ENCODE measurements at regions not wholly inside any gene's neighbourhood (a gene's known extent, or its start where the extent isn't known, plus 50 kb on each side); places are given as distances from the start of the nearest gene placed in this dataset.
A peak's percentile ranks its signal among the peaks of the same experiment; 100 is the strongest.
"Not testable (repeated sequence)": the region's sequence is repeated elsewhere in the genome, so short reads cannot be mapped to it uniquely, and the experiment has no call there.

DNA sequence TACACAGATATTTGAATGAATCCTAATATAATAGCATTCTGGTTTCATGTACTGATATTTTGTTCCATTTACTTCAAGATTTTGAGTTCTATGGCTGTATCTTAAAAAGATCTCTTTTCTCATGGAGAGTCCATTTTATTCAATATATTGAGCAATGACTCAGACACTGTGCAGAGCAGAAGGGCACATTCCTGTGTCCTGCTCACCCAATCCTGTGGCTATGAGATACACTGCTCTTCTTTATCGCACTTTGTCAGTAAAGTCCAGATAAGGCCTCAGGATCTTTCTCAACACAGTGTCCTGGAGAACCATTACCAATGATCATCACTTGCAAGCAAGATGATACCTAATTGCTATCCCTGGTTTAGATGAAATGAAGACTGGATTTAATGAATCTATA, 155.0 kb downstream of the CYSLTR2 start:
- DNase-seq: no peak

DNA sequence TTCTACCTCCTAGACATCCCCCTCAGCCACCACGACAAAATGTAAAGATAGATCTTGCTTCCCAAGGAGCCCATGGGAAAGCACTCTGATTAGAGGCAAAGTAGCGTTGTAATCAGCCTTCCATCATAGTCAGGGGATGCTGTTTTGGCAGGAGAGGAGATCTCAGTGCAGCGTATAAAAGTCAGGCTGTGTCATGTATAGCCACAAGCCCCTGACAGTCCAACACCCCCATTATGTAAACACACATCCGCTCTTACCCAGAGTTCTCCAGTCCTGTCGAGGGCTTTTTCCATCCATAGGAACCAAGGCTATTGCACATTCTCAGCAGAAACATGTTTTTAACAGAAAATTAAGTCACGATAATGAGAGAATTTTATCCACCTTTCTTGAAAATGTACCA, 156.3 kb downstream of the CYSLTR2 start:
- no peak for DNase-seq

DNA sequence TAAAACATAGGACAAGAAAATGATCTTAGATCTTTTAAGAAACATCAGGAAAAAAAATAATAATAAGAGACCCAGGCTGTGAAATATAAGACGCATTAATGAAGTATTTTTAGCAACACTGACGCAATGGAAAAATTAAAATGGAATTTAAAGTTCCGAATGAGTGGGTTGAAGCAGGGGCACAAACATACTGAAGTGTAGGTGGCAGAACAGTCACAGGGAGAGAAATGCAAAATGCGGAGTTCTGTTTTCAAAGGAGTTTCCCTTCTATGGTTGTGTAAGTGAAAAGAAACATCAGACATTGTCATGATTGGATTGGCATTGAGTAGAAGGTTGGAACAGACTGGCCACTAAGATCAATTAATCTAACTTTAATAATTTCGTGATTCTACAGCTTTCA, 159.8 kb downstream of the CYSLTR2 start:
- DNase-seq: no peak

DNA sequence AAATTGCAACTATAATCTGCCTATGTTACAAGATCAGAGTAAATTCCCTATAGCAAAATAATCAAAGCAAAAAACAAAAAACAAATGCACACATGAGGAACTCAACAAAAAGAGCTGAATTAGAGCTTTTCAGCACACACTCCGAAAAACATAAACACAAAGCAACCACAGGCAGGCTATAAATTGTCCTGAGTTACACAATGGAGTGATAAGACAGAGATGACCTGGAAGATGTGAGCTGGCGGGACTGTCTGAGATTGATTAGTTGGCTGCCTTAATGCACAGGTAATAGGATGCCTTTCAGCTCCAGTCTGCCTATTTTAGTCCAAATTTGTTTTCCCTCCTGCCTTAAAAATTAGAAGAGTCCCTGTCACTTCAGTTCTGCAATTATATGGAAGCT, 159.0 kb upstream of the FNDC3A start:
- DNase-seq: no peak

DNA sequence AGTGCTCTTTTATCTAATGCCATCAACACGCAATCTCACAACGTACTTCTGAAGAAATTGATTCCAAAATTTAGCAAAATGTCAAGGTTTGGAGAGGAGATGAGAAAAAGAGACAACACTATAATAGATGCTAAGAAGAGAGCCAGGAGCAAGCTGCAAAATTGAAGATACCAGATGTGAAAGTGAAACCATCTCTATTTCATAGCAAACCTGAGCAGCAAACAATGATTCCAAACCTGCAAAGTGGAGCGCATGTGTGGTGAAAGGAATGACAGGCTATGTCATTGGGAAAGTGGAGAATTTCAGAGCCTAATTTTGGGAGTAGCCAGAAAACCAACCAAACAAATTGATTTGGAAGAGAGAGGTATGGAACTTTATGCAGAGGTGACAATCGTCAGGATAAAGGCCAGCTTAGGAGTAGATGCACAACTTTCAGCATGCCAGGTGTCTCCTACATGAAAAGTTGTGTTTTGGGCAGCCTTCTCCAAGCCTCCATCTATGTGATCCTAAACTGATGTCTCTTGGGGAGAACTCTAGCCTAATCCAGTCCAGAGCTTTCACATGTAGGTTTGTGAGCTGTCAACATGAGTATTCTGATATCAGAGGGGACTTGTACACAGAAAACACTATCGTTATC, 158.4 kb upstream of the FNDC3A start:
- no peak for DNase-seq

DNA sequence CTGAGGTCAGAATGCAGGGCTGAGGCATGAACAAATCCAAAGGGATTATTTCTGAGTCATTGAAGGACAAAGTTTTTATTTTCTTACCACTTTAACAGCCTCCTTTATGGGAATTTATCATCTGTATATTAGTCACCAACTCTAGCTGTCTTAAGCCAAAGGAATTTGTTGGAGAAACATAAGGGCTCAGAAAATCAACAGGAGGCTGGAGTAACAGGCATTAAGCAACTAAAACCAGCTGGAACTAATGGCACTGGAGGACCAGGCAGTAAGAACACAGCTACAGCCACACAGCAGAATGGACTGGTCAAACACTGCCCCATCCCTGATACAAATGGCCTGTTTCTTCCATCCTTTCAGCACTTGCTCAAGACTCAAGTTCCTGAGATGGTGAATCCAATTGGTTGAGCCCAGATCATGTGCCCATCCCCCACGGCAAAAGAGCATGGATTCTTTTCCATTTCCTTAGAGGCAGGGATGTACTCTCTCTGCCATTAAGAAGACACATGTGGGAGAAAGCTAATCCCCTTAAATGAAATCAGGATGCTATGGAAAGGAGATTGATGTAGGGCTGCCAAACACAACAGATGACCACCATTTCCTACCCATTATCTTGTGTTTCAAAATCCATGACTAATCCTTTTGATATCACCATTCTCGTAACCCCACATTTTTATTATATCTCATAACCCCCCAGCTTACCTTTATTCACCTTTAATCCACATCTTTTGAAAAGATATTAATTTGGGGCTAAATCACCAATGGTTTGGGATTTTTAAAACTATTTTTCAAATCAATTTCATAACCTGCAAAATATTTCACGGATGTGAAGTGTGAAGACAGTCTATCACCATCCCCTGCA, 157.0 kb upstream of the FNDC3A start:
- DNase-seq: peak in 1 of 3 donors; percentile 33

DNA sequence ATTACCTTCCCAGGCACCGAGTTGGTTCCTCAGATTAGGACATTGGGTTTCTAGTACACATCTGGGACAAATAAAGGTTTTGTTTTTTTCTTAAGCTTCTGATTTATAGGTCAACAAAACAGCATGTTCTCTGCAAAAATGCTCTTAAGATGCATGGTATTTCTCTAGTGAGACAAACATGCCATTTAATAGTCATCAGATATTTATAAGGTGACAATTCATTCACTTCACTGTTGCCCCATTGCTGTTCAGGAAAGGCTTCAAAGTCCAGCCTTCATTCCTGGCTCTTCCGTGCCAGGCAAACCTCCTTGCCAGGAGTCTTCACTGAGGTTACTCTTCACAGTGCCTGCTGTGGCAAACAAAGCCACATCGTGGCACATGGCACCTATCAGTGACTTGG, 156.3 kb upstream of the FNDC3A start:
- DNase-seq: no peak

DNA sequence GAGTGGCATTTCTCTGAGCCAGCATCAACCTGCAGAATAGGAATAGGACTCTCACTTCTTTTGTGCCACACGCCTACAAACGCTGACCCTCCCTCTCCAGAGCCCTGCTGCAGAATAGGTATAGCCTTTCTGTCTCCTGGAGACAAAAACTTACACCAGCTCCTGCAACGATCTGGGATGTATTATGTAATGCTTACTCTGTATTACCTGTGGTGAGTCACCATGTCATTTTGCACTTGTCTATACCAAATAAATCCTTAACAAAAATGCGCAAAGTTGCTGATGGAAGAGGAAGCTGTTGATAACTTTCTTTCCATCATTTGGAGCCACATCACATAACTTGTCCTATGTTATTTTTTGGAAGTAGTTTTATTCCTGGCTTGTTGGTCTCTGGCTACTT, 155.8 kb upstream of the FNDC3A start:
- DNase-seq: no peak

DNA sequence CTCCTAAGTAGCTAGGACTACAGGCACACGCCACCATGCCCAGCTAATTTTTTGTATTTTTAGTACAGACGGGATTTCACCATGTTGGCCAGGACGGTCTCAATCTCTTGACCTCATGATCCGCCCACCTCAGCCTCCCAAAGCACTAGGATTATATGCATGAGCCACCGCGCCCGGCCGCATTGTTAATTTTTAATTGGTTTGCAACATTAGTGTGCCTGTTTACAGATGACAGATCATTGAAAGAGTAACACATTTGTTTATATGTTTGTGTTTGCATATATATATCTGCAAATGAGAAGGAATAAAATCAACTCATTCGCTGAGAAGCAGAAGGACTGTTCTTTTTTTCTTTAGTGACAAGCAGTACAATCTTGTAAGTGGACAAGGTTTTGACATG, 152.2 kb upstream of the FNDC3A start:
- not testable (repeated sequence) for DNase-seq

DNA sequence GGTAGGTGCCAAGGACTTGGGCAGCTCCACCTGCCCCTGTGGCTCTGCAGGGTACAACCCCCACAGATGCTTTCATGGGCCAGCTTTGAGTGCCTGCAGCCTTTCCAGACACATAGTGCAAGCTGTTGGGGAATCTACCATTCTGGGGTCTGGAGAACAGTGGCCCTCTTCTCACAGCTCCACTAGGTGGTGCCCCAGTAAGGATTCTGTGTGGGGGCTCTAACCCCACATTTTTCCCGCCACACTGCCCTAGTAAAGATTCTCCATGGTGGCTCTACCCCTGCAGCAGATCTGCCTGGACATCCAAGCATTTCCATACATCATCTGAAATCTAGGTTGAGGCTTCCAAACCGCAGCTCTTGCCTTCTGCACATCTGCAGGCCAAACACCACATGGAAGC, 149.7 kb upstream of the FNDC3A start:
- DNase-seq: no peak

DNA sequence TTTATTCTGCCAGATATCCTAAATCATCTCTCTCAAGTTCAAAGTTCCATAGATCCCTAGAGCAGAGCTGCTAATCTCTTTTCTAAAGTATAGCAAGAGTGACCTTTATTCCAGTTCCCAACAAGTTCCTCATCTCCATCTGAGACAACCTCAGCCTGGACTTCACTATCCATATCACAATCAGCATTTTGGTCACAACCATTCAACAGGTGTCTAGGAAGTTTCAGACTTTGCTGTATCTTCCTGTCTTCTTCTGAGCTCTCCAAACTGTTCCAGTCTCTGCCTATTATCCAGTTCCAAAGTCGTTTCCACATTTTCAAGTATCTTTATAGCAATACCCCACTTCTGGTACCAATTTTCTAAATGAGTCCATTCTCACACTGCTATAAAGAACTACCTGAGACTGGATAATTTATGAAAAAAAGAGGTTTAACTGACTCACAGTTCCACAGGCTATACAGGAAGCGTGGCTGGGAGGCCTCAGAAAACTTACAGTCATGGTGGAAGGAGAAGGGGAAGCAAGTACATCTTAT, 148.7 kb upstream of the FNDC3A start:
- not testable (repeated sequence) for DNase-seq

DNA sequence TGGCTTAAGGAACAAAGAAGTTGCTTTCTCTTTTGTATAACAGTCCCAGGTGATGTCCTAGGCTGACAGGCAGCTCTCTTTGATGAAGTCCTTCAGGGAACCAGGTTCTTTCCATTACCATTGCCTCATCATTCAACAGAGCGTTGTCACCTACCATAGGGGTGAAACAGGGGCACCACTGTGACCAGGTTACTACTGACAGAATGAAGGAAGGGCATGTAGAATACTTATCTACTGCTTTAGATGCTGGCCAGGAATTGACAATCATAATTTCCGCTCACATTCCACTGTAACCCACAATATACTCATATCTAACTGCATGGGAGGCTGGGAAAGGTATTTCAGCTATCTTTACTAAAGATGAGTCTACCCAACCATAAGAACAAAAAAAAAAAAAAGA, 148.0 kb upstream of the FNDC3A start:
- no peak for DNase-seq

DNA sequence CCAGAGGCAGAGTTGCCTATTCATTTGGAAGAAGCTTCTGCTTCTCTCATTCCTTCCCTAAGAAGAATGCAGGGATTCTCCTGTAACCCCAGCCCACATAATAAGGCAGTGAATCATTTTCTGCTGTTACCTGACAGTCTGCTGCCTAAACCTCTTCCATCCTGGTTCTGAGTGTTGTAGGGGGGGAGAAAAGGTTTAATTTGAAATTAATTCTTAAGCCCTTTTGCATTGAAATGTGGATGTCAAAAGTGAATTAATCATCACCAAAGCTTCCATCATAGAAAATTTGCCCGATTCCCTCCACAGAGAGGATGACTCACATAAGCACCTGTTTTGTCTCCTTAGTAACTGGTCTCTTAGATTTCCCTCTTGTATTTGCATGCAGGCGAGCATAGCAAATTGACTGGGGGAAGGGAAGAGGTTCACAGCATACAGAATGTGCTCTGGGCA, 146.7 kb upstream of the FNDC3A start:
- DNase-seq: peak; percentile 8 to 47 (median 43)

DNA sequence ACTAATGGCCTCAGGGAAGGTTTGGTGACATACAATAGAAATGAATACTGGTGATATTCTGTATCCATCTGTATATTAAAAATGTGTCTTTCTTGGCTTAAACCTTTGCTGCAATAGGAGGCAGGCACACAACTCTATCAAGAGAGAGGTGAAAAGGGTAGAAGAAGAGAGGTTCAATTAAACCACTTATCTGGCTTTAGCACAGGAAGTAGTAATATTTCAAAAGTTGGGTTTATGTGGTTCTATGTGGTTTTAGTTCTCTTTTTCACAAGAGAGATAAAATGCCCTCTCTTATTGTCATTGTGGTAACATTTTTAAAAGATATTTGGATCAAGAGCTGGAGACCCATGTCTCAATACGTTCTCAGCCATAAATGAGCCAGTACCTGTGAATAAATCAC, 146.2 kb upstream of the FNDC3A start:
- DNase-seq: peak in 2 of 3 donors; percentile 36 to 42

DNA sequence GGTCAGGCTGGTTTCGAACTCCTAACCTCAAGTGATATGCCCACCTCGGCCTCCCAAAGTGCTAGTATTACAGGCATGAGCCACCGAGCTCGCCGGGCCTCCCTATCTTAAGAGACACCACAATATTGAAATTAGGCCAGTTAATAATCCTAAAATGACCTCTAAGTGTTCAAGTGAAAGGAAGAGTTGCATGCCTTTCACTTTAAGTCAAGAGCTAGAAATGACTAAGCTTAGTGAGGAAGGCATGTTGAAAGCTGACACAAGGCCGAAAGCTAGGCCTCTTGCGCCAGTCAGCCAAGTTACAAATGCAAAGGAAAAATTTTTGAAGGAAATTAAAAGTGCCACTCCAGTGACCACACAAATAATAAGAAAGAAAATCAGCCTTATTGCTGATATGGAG, 144.5 kb upstream of the FNDC3A start:
- peak; percentile 48 to 66 (median 63) for DNase-seq

DNA sequence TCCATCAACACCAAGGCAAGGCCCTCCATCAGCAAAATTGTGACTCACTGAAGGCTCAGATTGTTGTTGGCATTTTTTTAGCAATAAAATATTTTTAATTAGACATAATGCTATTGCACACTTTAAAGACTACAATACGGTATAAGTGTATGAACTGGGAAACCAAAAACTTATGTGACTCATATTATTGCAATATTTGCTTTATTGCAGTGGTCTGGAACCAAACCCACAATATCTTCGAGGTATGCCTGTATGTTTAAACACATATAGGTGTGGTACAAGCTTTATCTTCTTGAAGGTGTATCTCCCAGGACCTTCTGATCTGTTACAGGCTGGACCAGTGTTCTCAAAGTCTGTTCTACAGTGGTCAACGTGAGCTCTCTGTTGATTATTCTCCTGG, 142.3 kb upstream of the FNDC3A start:
- no peak for DNase-seq

DNA sequence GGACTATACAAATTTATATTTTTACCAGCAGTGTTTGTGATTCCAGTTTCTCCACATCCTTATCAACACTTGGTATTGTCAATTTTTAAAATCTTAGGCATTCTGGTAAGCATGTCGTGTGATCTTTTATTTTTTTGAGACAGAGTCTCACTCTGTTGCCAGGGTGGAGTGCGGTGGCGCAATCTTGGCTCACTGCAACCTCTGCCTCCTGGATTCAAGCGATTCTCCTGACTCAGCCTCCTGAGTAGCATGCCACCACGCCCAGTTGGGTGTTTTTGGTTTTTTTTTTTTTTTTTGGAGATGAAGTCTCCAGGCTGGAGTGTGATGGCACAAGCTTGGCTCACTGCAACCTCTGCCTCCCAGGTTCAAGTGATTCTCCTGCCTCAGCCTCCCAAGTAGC, 140.4 kb upstream of the FNDC3A start:
- DNase-seq: not testable (repeated sequence)

DNA sequence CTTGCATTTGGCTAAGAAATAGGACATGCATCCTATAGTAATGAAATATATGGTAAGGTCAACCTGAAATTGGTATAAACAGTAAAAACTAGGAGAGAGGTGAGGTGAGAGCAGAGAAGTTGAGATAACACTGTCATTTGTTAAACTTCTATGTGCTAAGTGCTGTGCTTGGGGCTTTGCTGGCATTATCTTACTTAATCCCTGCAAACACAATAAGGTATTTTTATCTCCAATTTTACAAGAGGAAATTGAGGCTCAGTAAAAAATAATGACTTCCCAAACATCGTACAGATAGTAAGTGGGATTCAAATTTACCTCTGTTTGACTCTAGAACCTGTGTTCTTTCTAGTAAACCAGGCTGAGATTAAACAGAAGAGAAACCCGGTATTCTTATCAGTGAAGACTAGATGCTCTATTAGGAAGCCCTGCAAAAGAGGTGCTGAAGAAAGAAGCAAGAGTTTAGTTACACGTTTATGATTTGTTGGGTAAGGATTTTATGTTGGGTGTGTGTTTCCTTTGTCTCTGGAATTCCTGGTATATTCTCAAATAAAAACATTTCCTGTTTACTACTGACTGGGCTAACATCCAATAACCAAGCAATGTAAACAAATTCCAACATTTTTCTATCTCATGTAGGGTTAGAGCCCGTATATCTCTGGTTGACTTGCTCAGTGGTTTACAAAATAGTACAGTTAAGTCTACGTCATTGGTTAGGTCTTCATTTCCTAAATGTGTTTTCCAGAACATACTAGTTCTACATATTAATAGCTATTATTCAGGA, 137.3 kb upstream of the FNDC3A start:
- no peak for DNase-seq

DNA sequence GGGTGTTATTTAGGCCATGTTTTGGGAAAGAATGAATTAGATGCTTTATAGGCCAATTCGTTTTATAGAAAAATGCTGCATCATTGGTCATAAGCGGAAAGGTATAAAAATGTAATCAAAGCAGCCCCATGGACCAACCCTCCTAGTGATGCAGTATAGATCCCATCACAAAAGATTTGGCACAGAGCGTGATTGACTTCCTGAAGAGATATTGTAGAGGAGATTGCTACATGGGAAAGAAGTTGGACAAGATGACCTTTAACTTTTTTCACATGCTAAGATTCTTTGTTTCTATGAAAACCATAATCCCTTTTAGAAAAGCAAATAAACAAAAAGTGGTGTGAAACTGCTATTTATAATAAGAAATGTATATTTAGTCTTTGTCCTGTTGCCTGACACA, 136.5 kb upstream of the FNDC3A start:
- no peak for DNase-seq

DNA sequence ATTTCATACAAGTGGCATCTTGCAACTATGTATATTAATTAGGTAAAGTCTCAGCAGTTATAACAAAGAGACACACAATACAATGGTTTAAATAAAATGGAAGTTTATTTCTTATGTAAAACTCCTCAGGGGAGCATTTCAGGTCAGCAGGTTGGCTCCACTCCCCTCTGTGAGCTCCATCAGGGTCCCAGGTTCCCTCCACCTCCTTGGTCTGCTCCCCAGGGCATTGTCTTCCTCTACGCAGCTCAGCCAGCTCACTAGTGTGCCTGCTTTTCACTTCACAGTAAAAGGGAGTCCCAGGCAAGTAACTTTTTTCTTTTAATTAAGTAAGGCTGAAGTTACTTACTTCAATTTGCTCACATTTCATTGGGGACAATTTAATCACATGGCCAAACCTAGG, 135.3 kb upstream of the FNDC3A start:
- DNase-seq: no peak

DNA sequence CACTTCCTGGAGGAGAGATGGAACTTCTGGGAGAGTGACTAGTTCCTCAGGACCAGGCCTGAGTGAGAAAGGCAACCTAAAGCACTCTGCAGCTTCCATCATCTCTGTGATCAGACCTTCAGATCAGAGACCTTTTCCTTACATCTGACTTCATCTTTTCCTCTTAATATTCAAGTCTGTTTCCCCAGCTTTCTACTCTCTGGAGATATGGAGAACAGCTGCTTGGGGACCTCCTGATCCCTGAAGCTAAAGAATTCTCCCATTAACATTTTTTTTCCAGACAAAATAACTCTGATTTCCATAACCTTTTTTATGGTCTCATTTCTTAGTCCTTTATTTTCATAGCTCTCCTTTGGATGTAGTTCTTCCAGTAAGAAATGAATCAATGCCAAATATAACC, 133.4 kb upstream of the FNDC3A start:
- DNase-seq: no peak

DNA sequence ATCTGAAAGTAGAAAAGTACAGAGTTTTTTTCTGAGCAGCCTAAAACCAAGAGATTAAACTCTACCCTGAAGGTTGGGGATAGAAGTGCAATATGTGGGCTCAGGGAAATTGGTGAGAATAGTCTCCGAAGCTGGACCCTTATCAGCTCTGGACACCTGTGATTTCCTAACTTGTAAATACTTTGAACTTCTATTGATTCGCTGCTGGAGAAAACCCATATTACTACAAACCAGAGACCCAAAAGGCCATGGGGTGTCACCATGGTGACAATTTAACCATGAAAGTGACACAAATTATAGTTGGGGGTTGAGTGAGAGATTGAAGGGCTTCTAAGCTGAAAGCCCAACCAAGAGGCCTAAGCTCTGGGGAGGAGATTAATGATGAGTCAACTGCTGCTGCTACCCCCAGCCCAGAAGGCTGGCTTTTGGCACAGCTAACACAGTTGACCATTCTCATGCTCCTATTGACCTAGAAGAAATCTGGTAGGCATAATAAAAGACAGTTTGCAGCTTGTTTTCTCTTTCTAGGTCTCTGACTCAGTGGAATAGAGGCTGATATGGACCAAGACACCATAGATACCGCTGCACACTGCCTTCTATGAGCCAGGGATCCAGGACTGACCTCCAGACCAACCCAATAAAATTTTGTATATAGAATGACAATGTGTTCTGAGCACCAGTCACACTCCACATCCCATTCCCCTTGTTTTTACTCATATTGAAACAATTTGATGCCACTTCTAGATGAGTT, 131.9 kb upstream of the FNDC3A start:
- no peak for DNase-seq

DNA sequence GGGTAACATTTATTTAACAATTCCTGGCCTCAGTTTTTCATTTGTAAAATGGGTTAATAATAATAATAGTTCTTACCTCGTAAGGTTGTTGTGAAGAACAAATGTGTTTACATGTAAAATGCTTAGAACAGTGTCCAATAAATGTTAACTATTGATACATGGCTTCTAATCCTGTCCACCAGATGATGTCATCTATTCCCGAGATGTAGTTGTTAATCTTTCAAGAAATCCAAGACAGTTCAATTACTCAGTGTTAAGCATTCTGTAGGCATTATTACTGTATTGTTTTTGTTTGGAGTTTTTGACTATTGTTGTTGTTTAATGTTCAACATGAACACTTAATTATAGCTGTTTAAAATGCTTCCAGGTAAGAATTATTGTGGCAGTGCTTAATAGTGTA, 131.0 kb upstream of the FNDC3A start:
- DNase-seq: no peak
